Sigmoid colon (tissue), 4 donors: ENCODE measurements at regions not wholly inside any gene's neighbourhood (a gene's known extent, or its start where the extent isn't known, plus 50 kb on each side); places are given as distances from the start of the nearest gene placed in this dataset.

Source experiments
- EP300 ChIP-seq, 4 donors: sonication (generic); formaldehyde crosslinking; IDR thresholded peaks; one replicate each; pipeline ENCODE4 v1.6.1; 2017; ENCODE audit warnings: antibody characterized with exemption in 4 of 4
- POLR2A ChIP-seq, 2 donors: fragments of 450-650 bp; IDR thresholded peaks; one replicate each; pipeline ENCODE4 v1.6.1; 2016; ENCODE audit warnings: antibody characterized with exemption in 2 of 2, mild to moderate bottlenecking in 2 of 2, moderate library complexity in 2 of 2
- POLR2AphosphoS5 ChIP-seq, 4 donors: sonication (generic); formaldehyde crosslinking; IDR thresholded peaks; one replicate each; pipeline ENCODE4 v1.6.1; 2017; ENCODE audit warnings: antibody characterized with exemption in 4 of 4
- TF ChIP-seq, protein P1 (sequence below), 4 experiments: fragments of 450-650 bp in 3 of 4; fragments of 200-600 bp in 1 of 4; IDR thresholded peaks; one replicate each; pipeline ENCODE4 v1.5.1; 2016 to 2019; ENCODE audit warnings: antibody characterized with exemption in 4 of 4, mild to moderate bottlenecking in 3 of 4, moderate library complexity in 2 of 4

- no peak for TF ChIP-seq EP300 (IDR thresholded peaks at IDR 0.05)
- no peak for TF ChIP-seq POLR2A (IDR thresholded peaks at IDR 0.05)
- TF ChIP-seq, protein P1, sequence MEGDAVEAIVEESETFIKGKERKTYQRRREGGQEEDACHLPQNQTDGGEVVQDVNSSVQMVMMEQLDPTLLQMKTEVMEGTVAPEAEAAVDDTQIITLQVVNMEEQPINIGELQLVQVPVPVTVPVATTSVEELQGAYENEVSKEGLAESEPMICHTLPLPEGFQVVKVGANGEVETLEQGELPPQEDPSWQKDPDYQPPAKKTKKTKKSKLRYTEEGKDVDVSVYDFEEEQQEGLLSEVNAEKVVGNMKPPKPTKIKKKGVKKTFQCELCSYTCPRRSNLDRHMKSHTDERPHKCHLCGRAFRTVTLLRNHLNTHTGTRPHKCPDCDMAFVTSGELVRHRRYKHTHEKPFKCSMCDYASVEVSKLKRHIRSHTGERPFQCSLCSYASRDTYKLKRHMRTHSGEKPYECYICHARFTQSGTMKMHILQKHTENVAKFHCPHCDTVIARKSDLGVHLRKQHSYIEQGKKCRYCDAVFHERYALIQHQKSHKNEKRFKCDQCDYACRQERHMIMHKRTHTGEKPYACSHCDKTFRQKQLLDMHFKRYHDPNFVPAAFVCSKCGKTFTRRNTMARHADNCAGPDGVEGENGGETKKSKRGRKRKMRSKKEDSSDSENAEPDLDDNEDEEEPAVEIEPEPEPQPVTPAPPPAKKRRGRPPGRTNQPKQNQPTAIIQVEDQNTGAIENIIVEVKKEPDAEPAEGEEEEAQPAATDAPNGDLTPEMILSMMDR (IDR thresholded peaks at IDR 0.05), result no peak
- no peak for TF ChIP-seq POLR2AphosphoS5 (IDR thresholded peaks at IDR 0.05)
These were observed 150.4 kb upstream of the SEMA3E start for GRCh38 chr7:83799333-83799732.
